ENCODE measurements at regions not wholly inside any gene's neighbourhood (a gene's known extent, or its start where the extent isn't known, plus 50 kb on each side); places are given as distances from the start of the nearest gene placed in this dataset.

DNA sequence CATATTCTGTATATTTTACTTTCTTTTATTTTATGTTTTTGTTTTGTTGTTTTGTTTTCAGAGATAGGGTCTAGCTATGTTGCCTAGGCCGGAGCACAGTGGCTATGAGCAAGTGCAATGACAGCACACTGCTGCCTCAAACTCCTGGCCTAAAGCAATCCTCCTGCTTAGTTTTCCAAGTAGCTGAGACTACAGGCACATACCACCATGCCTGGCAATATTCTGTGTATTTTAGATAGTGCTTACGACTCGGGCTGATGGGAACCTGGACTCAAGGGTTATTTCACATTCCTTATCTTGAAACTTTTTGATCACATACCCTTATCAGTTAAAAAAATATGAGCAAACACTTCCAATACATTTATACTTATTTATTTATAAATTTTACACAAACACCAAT, 119.0 kb upstream of the STARD4 start:
- Mint-ChIP-seq H3K4me1 (ENCODE audit: low read depth) (no peaks in the 10 kb centered on the region), H3K9me3 (ENCODE audit: low read depth) (peaks cover 4% of the 10 kb centered on the region), H3K27ac (no peak overlapping the region), H3K27me3 (peaks cover 4% of the 10 kb centered on the region), H3K36me3 (ENCODE audit: insufficient read depth) (no peaks in the 10 kb centered on the region), H3K4me3 (ENCODE audit: low read depth) (no peak overlapping the region)
- no peak for DNase-seq (ENCODE audit: low spot score, unreplicated experiment)
- TF ChIP-seq, protein P1, sequence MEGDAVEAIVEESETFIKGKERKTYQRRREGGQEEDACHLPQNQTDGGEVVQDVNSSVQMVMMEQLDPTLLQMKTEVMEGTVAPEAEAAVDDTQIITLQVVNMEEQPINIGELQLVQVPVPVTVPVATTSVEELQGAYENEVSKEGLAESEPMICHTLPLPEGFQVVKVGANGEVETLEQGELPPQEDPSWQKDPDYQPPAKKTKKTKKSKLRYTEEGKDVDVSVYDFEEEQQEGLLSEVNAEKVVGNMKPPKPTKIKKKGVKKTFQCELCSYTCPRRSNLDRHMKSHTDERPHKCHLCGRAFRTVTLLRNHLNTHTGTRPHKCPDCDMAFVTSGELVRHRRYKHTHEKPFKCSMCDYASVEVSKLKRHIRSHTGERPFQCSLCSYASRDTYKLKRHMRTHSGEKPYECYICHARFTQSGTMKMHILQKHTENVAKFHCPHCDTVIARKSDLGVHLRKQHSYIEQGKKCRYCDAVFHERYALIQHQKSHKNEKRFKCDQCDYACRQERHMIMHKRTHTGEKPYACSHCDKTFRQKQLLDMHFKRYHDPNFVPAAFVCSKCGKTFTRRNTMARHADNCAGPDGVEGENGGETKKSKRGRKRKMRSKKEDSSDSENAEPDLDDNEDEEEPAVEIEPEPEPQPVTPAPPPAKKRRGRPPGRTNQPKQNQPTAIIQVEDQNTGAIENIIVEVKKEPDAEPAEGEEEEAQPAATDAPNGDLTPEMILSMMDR (IDR thresholded peaks at IDR 0.05; ENCODE audit: unreplicated experiment) = no peak

DNA sequence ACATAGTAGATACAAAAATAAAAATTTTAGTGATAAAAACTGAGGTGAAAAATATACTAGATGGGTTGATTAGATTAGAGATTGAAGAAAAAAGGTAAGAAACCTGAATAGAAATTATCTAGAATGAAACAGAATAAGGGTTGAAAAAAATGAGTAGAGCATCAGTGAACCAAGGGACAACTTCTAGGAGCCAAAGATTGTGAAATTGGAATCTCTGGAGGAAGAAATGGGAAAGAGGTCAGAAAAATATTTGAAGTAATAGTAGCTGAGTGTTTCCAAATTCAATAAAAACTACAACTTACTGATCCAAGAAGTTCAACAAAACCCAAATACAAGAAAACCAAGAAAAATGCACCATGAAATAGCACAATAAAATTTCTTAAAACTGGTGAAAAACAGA, 116.6 kb upstream of the STARD4 start:
- Mint-ChIP-seq H3K36me3 (ENCODE audit: insufficient read depth) (peaks cover 4% of the 10 kb centered on the region), H3K4me3 (ENCODE audit: low read depth) (no peak overlapping the region), H3K27ac (no peak overlapping the region), H3K27me3 (peaks cover 4% of the 10 kb centered on the region), H3K9me3 (ENCODE audit: low read depth) (peaks cover 12% of the 10 kb centered on the region), H3K4me1 (ENCODE audit: low read depth) (no peaks in the 10 kb centered on the region)
- DNase-seq (ENCODE audit: low spot score, unreplicated experiment) = no peak
- TF ChIP-seq, protein P1 (IDR thresholded peaks at IDR 0.05; ENCODE audit: unreplicated experiment) = no peak

DNA sequence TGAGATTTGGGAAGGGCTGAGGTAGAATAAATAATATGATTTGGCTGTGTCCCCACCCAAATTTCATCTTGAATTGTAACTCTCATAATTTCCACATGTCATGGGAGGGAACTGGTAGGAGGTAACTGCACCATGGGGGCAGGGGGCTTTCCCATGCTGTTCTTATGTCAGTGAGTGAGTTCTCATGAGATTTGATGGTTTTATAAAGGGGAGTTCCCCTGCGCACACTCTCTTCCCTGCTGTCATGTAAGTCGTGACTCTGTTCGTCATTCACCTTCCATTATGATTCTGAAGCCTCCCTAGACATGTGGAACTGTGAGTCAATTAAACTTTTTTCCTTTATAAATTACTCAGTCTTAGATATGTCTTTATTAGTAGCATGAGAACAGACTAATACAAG, 115.5 kb upstream of the STARD4 start:
- Mint-ChIP-seq H3K4me1 (ENCODE audit: low read depth) (no peaks in the 10 kb centered on the region), H3K4me3 (ENCODE audit: low read depth) (no peak overlapping the region), H3K9me3 (ENCODE audit: low read depth) (peaks cover 12% of the 10 kb centered on the region), H3K36me3 (ENCODE audit: insufficient read depth) (peaks cover 4% of the 10 kb centered on the region), H3K27me3 (no peaks in the 10 kb centered on the region), H3K27ac (no peak overlapping the region)
- no peak for DNase-seq (ENCODE audit: low spot score, unreplicated experiment)
- TF ChIP-seq, protein P1 (IDR thresholded peaks at IDR 0.05; ENCODE audit: unreplicated experiment) = no peak

DNA sequence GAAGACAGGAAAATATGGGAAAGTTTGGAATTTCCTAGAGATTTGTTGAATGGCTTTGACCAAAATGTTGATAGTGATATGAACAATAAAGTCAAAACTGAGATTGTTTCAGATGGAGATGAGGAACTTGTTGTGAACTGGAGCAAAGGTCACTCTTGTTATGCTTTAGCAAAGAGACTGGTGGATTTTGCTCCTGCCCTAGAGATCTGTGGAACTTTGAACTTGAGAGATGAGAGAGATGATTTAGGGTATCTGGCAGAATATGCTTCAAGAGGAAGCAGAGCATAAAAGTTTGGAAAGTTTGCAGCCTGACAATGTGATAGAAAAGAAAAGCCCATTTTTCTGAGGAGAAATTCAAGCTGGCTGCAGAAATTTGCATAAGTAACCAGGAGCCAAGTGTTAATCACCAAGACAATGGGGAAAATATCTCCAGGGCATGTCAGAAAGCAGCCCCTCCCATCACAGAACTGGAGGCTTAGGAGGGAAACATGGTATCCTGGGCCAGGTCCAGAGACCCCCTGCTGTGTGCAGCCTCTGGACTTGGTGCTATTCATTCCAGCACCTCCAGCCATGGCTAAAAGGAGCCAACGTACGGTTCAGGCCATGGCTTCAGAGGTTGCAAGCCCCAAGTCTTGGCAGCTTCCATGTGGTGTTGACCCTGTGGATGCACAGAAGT, 114.3 kb upstream of the STARD4 start:
- no peak overlapping the region for H3K27ac Mint-ChIP-seq
- H3K4me1 Mint-ChIP-seq (ENCODE audit: low read depth) = no peaks in the 10 kb centered on the region
- H3K9me3 Mint-ChIP-seq (ENCODE audit: low read depth) = peaks cover 12% of the 10 kb centered on the region
- no peak for DNase-seq (ENCODE audit: low spot score, unreplicated experiment)
- peaks cover 4% of the 10 kb centered on the region for H3K36me3 Mint-ChIP-seq (ENCODE audit: insufficient read depth)
- H3K27me3 Mint-ChIP-seq = no peaks in the 10 kb centered on the region
- TF ChIP-seq, protein P1 (IDR thresholded peaks at IDR 0.05; ENCODE audit: unreplicated experiment) = no peak
- no peak overlapping the region for H3K4me3 Mint-ChIP-seq (ENCODE audit: low read depth)

DNA sequence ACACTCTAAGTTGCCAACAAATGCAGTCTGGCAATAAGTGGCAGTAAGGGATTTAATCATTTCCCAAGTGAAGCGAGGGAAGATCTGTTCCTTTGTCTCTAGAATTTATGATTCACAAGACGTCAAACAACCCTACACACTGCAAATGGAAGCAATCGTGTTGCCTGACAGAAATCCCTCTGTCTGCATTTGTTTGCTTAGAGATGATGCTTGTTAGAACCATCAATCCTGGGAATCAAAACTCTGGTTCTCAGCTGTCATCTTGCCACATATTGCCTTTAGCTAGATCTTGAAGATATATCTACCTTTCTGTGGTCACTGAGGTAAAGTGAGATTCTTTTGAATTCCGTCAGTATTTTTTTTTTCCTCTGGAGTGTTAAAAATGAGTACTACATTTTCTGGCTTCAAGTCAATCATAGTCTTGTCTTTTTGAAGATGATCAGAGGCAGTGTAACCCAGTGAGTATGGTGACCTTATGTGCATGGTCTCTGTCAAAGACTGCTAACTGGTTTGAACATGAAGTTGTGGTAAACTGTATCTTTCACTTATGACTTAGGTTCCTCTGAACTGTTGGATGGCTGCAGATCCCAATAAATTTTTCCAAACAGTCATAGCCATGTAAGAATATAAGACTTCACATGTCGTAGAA, 106.4 kb upstream of the STARD4 start:
- no peaks in the 10 kb centered on the region for H3K27me3 Mint-ChIP-seq
- no peak for DNase-seq (ENCODE audit: low spot score, unreplicated experiment)
- no peaks in the 10 kb centered on the region for H3K4me1 Mint-ChIP-seq (ENCODE audit: low read depth)
- no peaks in the 10 kb centered on the region for H3K36me3 Mint-ChIP-seq (ENCODE audit: insufficient read depth)
- H3K27ac Mint-ChIP-seq = no peak overlapping the region
- TF ChIP-seq, protein P1 (IDR thresholded peaks at IDR 0.05; ENCODE audit: unreplicated experiment) = no peak
- H3K4me3 Mint-ChIP-seq (ENCODE audit: low read depth) = no peak overlapping the region
- peaks cover 2% of the 10 kb centered on the region for H3K9me3 Mint-ChIP-seq (ENCODE audit: low read depth)

Measured in progenitor cell of endocrine pancreas (in vitro differentiated cells).